SK-N-SH treated with all-trans-retinoic acid at 6 μM for 48 hours (cell line): ENCODE measurements at regions not wholly inside any gene's neighbourhood (a gene's known extent, or its start where the extent isn't known, plus 50 kb on each side); places are given as distances from the start of the nearest gene placed in this dataset.

ENCODE experiments used
- ATAC-seq: fragments of 200-7000 bp; cut with Tn5 transposase; 3 replicates; pipeline ENCODE4 v1.9.1; 2020; ENCODE audit warnings: mild to moderate bottlenecking, moderate library complexity
- ARNTL ChIP-seq: fragments of 450-650 bp; formaldehyde crosslinking; IDR thresholded peaks from 2 replicates; pipeline ENCODE4 v1.5.0; 2020; ENCODE audit warnings: low read depth, mild to moderate bottlenecking, moderate library complexity, borderline replicate concordance
- BACH2 ChIP-seq: fragments of 250-450 bp; sonication (Bioruptor Pico); IDR thresholded peaks from 2 replicates; pipeline ENCODE4 v1.9.0; 2021; ENCODE audit warnings: mild to moderate bottlenecking, borderline replicate concordance
- CSDC2 ChIP-seq: fragments of 250-450 bp; sonication (Bioruptor Pico); IDR thresholded peaks from 2 replicates; pipeline ENCODE4 v1.5.0; 2020; ENCODE audit warnings: mild to moderate bottlenecking, moderate library complexity
- ESRRG ChIP-seq: fragments of 250-450 bp; sonication (Bioruptor Pico); IDR thresholded peaks from 2 replicates; pipeline ENCODE4 v1.6.1; 2021; ENCODE audit warnings: mild to moderate bottlenecking
- GLIS3 ChIP-seq: fragments of 250-450 bp; sonication (Bioruptor Pico); IDR thresholded peaks from 2 replicates; pipeline ENCODE4 v1.5.0; 2020; ENCODE audit warnings: mild to moderate bottlenecking, moderate library complexity
- ISL1 ChIP-seq: fragments of 250-450 bp; sonication (Bioruptor Pico); IDR thresholded peaks from 2 replicates; pipeline ENCODE4 v2.1.2; 2022; ENCODE audit warnings: mild to moderate bottlenecking, moderate library complexity
- OSR1 ChIP-seq: fragments of 250-450 bp; sonication (Bioruptor Pico); IDR thresholded peaks from 2 replicates; pipeline ENCODE4 v1.8.0; 2022; ENCODE audit warnings: moderate library complexity, mild to moderate bottlenecking, inconsistent platforms
- PPARA ChIP-seq: fragments of 250-450 bp; sonication (Bioruptor Pico); IDR thresholded peaks from 2 replicates; pipeline ENCODE4 v1.5.0; 2020; ENCODE audit warnings: mild to moderate bottlenecking, borderline replicate concordance
- RARB ChIP-seq: fragments of 250-450 bp; sonication (Bioruptor Pico); IDR thresholded peaks from 2 replicates; pipeline ENCODE4 v1.8.0; 2021; ENCODE audit warnings: mild to moderate bottlenecking, moderate library complexity
- SNAI2 ChIP-seq: fragments of 250-450 bp; sonication (Bioruptor Pico); IDR thresholded peaks from 2 replicates; pipeline ENCODE4 v1.5.0; 2020; ENCODE audit warnings: mild to moderate bottlenecking, moderate library complexity
- TOX ChIP-seq: fragments of 250-450 bp; sonication (Bioruptor Pico); IDR thresholded peaks from 2 replicates; pipeline ENCODE4 v1.8.0; 2021; ENCODE audit warnings: mild to moderate bottlenecking, moderate library complexity, borderline replicate concordance
- ZC3H10 ChIP-seq: fragments of 250-450 bp; sonication (Bioruptor Pico); IDR thresholded peaks from 2 replicates; pipeline ENCODE4 v1.5.1; 2021; ENCODE audit warnings: mild to moderate bottlenecking, moderate library complexity
- ZFP3 ChIP-seq: fragments of 250-450 bp; sonication (Bioruptor Pico); IDR thresholded peaks from 2 replicates; pipeline ENCODE4 v1.5.0; 2020; ENCODE audit warnings: mild to moderate bottlenecking, moderate library complexity
- ZFP30 ChIP-seq: fragments of 450-650 bp; formaldehyde crosslinking; IDR thresholded peaks from 2 replicates; pipeline ENCODE4 v1.5.0; 2022; ENCODE audit warnings: mild to moderate bottlenecking, moderate library complexity
- ZNF565 ChIP-seq: fragments of 450-650 bp; formaldehyde crosslinking; conservative IDR thresholded peaks from 2 replicates; pipeline ENCODE4 v1.5.0; 2020; ENCODE audit warnings: low read depth, mild to moderate bottlenecking, moderate library complexity
- ZNF70 ChIP-seq: fragments of 450-650 bp; formaldehyde crosslinking; IDR thresholded peaks from 2 replicates; pipeline ENCODE4 v1.5.0; 2020; ENCODE audit warnings: mild to moderate bottlenecking, moderate library complexity
- ZNF8 ChIP-seq: fragments of 450-650 bp; formaldehyde crosslinking; IDR thresholded peaks from 2 replicates; pipeline ENCODE4 v1.5.0; 2020; ENCODE audit warnings: mild to moderate bottlenecking, moderate library complexity
- TF ChIP-seq, protein P1 (sequence below): fragments of 250-450 bp; sonication (Bioruptor Pico); IDR thresholded peaks from 2 replicates; pipeline ENCODE4 v1.5.0; 2020; ENCODE audit warnings: mild to moderate bottlenecking, moderate library complexity
- TF ChIP-seq, protein P2 (sequence below): fragments of 250-450 bp; sonication (Bioruptor Pico); IDR thresholded peaks from 2 replicates; pipeline ENCODE4 v1.8.0; 2020; ENCODE audit warnings: mild to moderate bottlenecking, moderate library complexity, borderline replicate concordance
- TF ChIP-seq, protein P3 (sequence below): fragments of 250-450 bp; sonication (Bioruptor Pico); IDR thresholded peaks from 2 replicates; pipeline ENCODE4 v1.5.1; 2021; ENCODE audit warnings: mild to moderate bottlenecking, moderate library complexity
- TF ChIP-seq, protein P4 (sequence below): fragments of 250-450 bp; sonication (Bioruptor Pico); IDR thresholded peaks from 2 replicates; pipeline ENCODE4 v1.8.0; 2021; ENCODE audit warnings: low read depth, mild to moderate bottlenecking, moderate library complexity, borderline replicate concordance
- TF ChIP-seq, protein P5 (sequence below): fragments of 250-450 bp; sonication (Bioruptor Pico); IDR thresholded peaks from 2 replicates; pipeline ENCODE4 v1.5.1; 2020; ENCODE audit warnings: low read depth, mild to moderate bottlenecking, moderate library complexity

DNA sequence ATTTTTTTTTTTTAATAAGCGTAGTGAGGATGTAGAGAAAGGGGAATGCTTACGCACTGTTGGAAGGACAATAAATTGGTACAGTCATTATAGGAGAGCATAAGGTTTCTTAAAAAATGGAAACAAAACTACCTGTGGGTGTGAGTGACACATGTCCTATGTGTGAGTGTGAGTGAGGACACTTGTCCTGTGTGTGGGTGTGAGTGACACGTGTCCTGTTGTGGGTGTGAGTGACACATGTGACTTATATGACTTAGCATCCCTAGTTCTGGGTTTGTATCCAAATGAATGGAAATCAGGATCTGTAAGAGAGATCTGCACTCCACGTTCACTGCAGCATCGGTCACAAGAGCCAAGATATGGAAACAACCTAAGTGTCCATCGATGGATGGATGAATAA lies 91.8 kb downstream of the CBLN2 start:
- no peak for TF ChIP-seq GLIS3 (CRISPR knock-in tag)
- TF ChIP-seq SNAI2 (CRISPR knock-in tag), result no peak
- no peak for TF ChIP-seq CSDC2 (CRISPR knock-in tag)
- TF ChIP-seq PPARA, result no peak
- TF ChIP-seq, protein P1, sequence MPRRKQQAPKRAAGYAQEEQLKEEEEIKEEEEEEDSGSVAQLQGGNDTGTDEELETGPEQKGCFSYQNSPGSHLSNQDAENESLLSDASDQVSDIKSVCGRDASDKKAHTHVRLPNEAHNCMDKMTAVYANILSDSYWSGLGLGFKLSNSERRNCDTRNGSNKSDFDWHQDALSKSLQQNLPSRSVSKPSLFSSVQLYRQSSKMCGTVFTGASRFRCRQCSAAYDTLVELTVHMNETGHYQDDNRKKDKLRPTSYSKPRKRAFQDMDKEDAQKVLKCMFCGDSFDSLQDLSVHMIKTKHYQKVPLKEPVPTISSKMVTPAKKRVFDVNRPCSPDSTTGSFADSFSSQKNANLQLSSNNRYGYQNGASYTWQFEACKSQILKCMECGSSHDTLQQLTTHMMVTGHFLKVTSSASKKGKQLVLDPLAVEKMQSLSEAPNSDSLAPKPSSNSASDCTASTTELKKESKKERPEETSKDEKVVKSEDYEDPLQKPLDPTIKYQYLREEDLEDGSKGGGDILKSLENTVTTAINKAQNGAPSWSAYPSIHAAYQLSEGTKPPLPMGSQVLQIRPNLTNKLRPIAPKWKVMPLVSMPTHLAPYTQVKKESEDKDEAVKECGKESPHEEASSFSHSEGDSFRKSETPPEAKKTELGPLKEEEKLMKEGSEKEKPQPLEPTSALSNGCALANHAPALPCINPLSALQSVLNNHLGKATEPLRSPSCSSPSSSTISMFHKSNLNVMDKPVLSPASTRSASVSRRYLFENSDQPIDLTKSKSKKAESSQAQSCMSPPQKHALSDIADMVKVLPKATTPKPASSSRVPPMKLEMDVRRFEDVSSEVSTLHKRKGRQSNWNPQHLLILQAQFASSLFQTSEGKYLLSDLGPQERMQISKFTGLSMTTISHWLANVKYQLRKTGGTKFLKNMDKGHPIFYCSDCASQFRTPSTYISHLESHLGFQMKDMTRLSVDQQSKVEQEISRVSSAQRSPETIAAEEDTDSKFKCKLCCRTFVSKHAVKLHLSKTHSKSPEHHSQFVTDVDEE (CRISPR knock-in tag), result no peak
- no peak for TF ChIP-seq BACH2 (CRISPR knock-in tag)
- TF ChIP-seq ZFP3, result no peak
- TF ChIP-seq OSR1 (CRISPR knock-in tag), result no peak
- no peak for TF ChIP-seq ESRRG (CRISPR knock-in tag)
- TF ChIP-seq RARB (CRISPR knock-in tag), result no peak
- TF ChIP-seq, protein P2, sequence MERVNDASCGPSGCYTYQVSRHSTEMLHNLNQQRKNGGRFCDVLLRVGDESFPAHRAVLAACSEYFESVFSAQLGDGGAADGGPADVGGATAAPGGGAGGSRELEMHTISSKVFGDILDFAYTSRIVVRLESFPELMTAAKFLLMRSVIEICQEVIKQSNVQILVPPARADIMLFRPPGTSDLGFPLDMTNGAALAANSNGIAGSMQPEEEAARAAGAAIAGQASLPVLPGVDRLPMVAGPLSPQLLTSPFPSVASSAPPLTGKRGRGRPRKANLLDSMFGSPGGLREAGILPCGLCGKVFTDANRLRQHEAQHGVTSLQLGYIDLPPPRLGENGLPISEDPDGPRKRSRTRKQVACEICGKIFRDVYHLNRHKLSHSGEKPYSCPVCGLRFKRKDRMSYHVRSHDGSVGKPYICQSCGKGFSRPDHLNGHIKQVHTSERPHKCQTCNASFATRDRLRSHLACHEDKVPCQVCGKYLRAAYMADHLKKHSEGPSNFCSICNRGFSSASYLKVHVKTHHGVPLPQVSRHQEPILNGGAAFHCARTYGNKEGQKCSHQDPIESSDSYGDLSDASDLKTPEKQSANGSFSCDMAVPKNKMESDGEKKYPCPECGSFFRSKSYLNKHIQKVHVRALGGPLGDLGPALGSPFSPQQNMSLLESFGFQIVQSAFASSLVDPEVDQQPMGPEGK, result no peak
- TF ChIP-seq, protein P3, sequence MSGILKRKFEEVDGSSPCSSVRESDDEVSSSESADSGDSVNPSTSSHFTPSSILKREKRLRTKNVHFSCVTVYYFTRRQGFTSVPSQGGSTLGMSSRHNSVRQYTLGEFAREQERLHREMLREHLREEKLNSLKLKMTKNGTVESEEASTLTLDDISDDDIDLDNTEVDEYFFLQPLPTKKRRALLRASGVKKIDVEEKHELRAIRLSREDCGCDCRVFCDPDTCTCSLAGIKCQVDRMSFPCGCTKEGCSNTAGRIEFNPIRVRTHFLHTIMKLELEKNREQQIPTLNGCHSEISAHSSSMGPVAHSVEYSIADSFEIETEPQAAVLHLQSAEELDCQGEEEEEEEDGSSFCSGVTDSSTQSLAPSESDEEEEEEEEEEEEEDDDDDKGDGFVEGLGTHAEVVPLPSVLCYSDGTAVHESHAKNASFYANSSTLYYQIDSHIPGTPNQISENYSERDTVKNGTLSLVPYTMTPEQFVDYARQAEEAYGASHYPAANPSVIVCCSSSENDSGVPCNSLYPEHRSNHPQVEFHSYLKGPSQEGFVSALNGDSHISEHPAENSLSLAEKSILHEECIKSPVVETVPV (CRISPR knock-in tag), result no peak
- TF ChIP-seq, protein P4, sequence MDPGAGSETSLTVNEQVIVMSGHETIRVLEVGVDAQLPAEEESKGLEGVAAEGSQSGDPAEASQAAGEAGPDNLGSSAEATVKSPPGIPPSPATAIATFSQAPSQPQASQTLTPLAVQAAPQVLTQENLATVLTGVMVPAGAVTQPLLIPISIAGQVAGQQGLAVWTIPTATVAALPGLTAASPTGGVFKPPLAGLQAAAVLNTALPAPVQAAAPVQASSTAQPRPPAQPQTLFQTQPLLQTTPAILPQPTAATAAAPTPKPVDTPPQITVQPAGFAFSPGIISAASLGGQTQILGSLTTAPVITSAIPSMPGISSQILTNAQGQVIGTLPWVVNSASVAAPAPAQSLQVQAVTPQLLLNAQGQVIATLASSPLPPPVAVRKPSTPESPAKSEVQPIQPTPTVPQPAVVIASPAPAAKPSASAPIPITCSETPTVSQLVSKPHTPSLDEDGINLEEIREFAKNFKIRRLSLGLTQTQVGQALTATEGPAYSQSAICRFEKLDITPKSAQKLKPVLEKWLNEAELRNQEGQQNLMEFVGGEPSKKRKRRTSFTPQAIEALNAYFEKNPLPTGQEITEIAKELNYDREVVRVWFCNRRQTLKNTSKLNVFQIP, result no peak
- no peak for TF ChIP-seq ARNTL (CRISPR knock-in tag)
- TF ChIP-seq ZFP30 (CRISPR knock-in tag), result no peak
- TF ChIP-seq ZNF8 (CRISPR knock-in tag), result no peak
- no peak for TF ChIP-seq ZNF565
- ATAC-seq, result no peak

DNA sequence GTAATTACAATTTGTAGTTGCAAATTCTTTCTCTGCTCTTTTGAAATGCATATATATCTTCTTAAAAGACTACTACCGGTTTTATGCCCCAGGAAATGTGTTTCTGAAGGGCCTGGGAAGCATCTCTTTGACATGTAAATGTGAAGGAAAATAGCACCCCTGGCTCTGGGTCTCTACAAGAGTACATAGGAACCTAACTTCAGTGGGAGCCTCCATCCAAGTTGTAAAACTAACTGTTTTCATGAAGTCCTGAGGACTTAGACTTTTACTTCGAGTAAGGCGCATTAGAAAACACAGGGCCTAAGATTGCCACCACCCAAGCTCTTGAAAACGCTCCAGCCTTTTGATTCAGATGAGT lies 99.4 kb downstream of the CBLN2 start:
- TF ChIP-seq ZNF70 (no peak), ZC3H10 (no peak), ZFP30 (CRISPR knock-in tag) (no peak), ARNTL (CRISPR knock-in tag) (no peak), CSDC2 (CRISPR knock-in tag) (no peak), GLIS3 (CRISPR knock-in tag) (no peak), OSR1 (CRISPR knock-in tag) (no peak), TOX (CRISPR knock-in tag) (no peak), BACH2 (CRISPR knock-in tag) (no peak), SNAI2 (CRISPR knock-in tag) (no peak), RARB (CRISPR knock-in tag) (no peak), ISL1 (CRISPR knock-in tag) (no peak), ESRRG (CRISPR knock-in tag) (no peak), ZNF8 (CRISPR knock-in tag) (no peak), ZFP3 (no peak), PPARA (no peak)
- TF ChIP-seq, protein P3 (CRISPR knock-in tag), result no peak
- TF ChIP-seq, protein P2, result no peak
- TF ChIP-seq, protein P5, sequence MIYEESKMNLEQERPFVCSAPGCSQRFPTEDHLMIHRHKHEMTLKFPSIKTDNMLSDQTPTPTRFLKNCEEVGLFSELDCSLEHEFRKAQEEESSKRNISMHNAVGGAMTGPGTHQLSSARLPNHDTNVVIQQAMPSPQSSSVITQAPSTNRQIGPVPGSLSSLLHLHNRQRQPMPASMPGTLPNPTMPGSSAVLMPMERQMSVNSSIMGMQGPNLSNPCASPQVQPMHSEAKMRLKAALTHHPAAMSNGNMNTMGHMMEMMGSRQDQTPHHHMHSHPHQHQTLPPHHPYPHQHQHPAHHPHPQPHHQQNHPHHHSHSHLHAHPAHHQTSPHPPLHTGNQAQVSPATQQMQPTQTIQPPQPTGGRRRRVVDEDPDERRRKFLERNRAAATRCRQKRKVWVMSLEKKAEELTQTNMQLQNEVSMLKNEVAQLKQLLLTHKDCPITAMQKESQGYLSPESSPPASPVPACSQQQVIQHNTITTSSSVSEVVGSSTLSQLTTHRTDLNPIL (CRISPR knock-in tag), result no peak
- TF ChIP-seq, protein P1 (CRISPR knock-in tag), result no peak
- no peak for ATAC-seq
